GM23338 (cell line): ENCODE measurements at regions not wholly inside any gene's neighbourhood (a gene's known extent, or its start where the extent isn't known, plus 50 kb on each side); places are given as distances from the start of the nearest gene placed in this dataset.

Experiments
- ATAC-seq: fragments of 200-7000 bp; cut with Tn5 transposase; 3 replicates; pipeline ENCODE4 v1.9.1; 2020
- DNase-seq: peaks from one replicate; pipeline ENCODE4 v3.0.0-alpha.2; 2015; ENCODE audit warnings: low spot score
- H2AFZ ChIP-seq: fragments of 200-600 bp; sonication (generic); 2 replicates; pipeline ENCODE4 v1.8.0; 2016; ENCODE audit warnings: antibody characterized with exemption, mild to moderate bottlenecking, moderate library complexity
- H3F3A ChIP-seq: fragments of 200-600 bp; sonication (generic); replicated peaks from 2 replicates; pipeline ENCODE4 v1.8.0; 2017; ENCODE audit warnings: antibody characterized with exemption, mixed run types, low read depth
- H3K27ac ChIP-seq: fragments of 200-600 bp; sonication (generic); 2 replicates; pipeline ENCODE4 v1.6.1; 2016; ENCODE audit warnings: low read depth
- H3K27me3 ChIP-seq: fragments of 200-600 bp; sonication (generic); 2 replicates; pipeline ENCODE4 v1.8.0; 2016; ENCODE audit warnings: mild to moderate bottlenecking, mixed run types, moderate library complexity; ENCODE audit not compliant: insufficient read depth
- H3K36me3 ChIP-seq: fragments of 200-600 bp; sonication (generic); 2 replicates; pipeline ENCODE4 v1.8.0; 2016; ENCODE audit warnings: mild to moderate bottlenecking; ENCODE audit not compliant: insufficient read depth
- H3K4me1 ChIP-seq: fragments of 200-600 bp; sonication (generic); 2 replicates; pipeline ENCODE4 v1.8.0; 2016; ENCODE audit warnings: mild to moderate bottlenecking, moderate library complexity; ENCODE audit not compliant: insufficient read depth
- H3K4me2 ChIP-seq: fragments of 200-600 bp; sonication (generic); 2 replicates; pipeline ENCODE4 v1.7.1; 2017; ENCODE audit warnings: mixed run types
- H3K4me3 ChIP-seq: fragments of 200-600 bp; sonication (generic); 2 replicates; pipeline ENCODE4 v1.6.1; 2016; ENCODE audit warnings: mixed run types
- H3K79me2 ChIP-seq: fragments of 200-600 bp; sonication (generic); replicated peaks from 2 replicates; pipeline ENCODE4 v1.8.0; 2017; ENCODE audit warnings: mild to moderate bottlenecking; ENCODE audit not compliant: insufficient read depth
- H3K9me2 ChIP-seq: fragments of 200-600 bp; sonication (generic); 2 replicates; pipeline ENCODE4 v1.8.0; 2017; ENCODE audit not compliant: insufficient read depth
- H4K20me1 ChIP-seq: fragments of 200-600 bp; sonication (generic); replicated peaks from 2 replicates; pipeline ENCODE4 v1.8.0; 2017; ENCODE audit warnings: mild to moderate bottlenecking; ENCODE audit not compliant: insufficient read depth
- H3K27ac Mint-ChIP-seq: 2 replicates; pipeline ENCODE4 v1.8.0; 2020; ENCODE audit warnings: inconsistent platforms, mild to moderate bottlenecking, moderate library complexity, mixed read lengths
- H3K27me3 Mint-ChIP-seq: 3 replicates; pipeline ENCODE4 v1.8.0; 2022; ENCODE audit warnings: low read depth, mild to moderate bottlenecking, moderate library complexity, mixed read lengths, inconsistent platforms; ENCODE audit not compliant: insufficient read depth, poor library complexity
- H3K36me3 Mint-ChIP-seq: 3 replicates; pipeline ENCODE4 v1.8.0; 2021; ENCODE audit warnings: low read depth, mild to moderate bottlenecking, inconsistent platforms, moderate library complexity, mixed read lengths
- H3K4me1 Mint-ChIP-seq: 3 replicates; pipeline ENCODE4 v1.8.0; 2020; ENCODE audit warnings: mild to moderate bottlenecking, inconsistent platforms, mixed read lengths
- H3K4me3 Mint-ChIP-seq: 3 replicates; pipeline ENCODE4 v1.8.0; 2021; ENCODE audit warnings: moderate library complexity, mild to moderate bottlenecking, inconsistent platforms, mixed read lengths
- H3K9me3 Mint-ChIP-seq: 3 replicates; pipeline ENCODE4 v1.8.0; 2020; ENCODE audit warnings: moderate library complexity, mild to moderate bottlenecking, inconsistent platforms, mixed read lengths
- CREB1 ChIP-seq: fragments of 250-450 bp; sonication (Bioruptor Pico); IDR thresholded peaks from 2 replicates; pipeline ENCODE4 v1.5.0; 2020; ENCODE audit warnings: low read depth, mild to moderate bottlenecking, moderate library complexity
- EZH2 ChIP-seq: fragments of 200-600 bp; sonication (generic); IDR thresholded peaks from one replicate; pipeline ENCODE4 v1.8.0; 2017; ENCODE audit warnings: antibody characterized with exemption, mild to moderate bottlenecking, low read depth; ENCODE audit not compliant: unreplicated experiment
- EZH2phosphoT487 ChIP-seq: fragments of 200-600 bp; sonication (generic); IDR thresholded peaks from one replicate; pipeline ENCODE4 v1.8.1; 2018; ENCODE audit warnings: antibody characterized with exemption; ENCODE audit not compliant: unreplicated experiment
- JUNB ChIP-seq: IDR thresholded peaks from one replicate; pipeline ENCODE4 v1.6.1; 2016; ENCODE audit warnings: antibody characterized with exemption; ENCODE audit not compliant: unreplicated experiment
- NANOG ChIP-seq: IDR thresholded peaks from 2 replicates; pipeline ENCODE4 v1.6.1; 2016; ENCODE audit warnings: antibody characterized with exemption, borderline replicate concordance
- POLR2AphosphoS5 ChIP-seq: IDR thresholded peaks from 2 replicates; pipeline ENCODE4 v1.6.1; 2016; ENCODE audit warnings: antibody characterized with exemption, low read depth
- STAT1 ChIP-seq: IDR thresholded peaks from one replicate; pipeline ENCODE4 v1.6.1; 2016; ENCODE audit warnings: antibody characterized with exemption; ENCODE audit not compliant: unreplicated experiment
- ZNF114 ChIP-seq: fragments of 250-450 bp; sonication (Bioruptor Pico); IDR thresholded peaks from 2 replicates; pipeline ENCODE4 v1.5.0; 2020; ENCODE audit warnings: mild to moderate bottlenecking, moderate library complexity
- ZNF331 ChIP-seq: fragments of 250-450 bp; sonication (Bioruptor Pico); IDR thresholded peaks from 2 replicates; pipeline ENCODE4 v1.5.0; 2020; ENCODE audit warnings: low read depth, mild to moderate bottlenecking, moderate library complexity
- TF ChIP-seq, protein P1 (sequence below): IDR thresholded peaks from 2 replicates; pipeline ENCODE4 v1.6.1; 2016; ENCODE audit warnings: antibody characterized with exemption
- TF ChIP-seq, protein P2 (sequence below): fragments of 250-450 bp; sonication (Bioruptor Pico); IDR thresholded peaks from 2 replicates; pipeline ENCODE4 v1.5.0; 2020; ENCODE audit warnings: mild to moderate bottlenecking, moderate library complexity
- TF ChIP-seq, protein P3 (sequence below), 2 experiments: fragments of 200-600 bp in 1 of 2; sonication (generic) in 1 of 2; conservative IDR thresholded peaks; 2 replicates each; pipeline versions ENCODE4 v1.5.1 to v1.6.1; 2016 to 2017; ENCODE audit warnings: antibody characterized with exemption in 2 of 2, low read depth in 2 of 2, mild to moderate bottlenecking in 2 of 2, moderate library complexity in 1 of 2
- TF ChIP-seq, protein P4 (sequence below): IDR thresholded peaks from one replicate; pipeline ENCODE4 v1.6.1; 2018; ENCODE audit warnings: antibody characterized with exemption; ENCODE audit not compliant: unreplicated experiment

DNA sequence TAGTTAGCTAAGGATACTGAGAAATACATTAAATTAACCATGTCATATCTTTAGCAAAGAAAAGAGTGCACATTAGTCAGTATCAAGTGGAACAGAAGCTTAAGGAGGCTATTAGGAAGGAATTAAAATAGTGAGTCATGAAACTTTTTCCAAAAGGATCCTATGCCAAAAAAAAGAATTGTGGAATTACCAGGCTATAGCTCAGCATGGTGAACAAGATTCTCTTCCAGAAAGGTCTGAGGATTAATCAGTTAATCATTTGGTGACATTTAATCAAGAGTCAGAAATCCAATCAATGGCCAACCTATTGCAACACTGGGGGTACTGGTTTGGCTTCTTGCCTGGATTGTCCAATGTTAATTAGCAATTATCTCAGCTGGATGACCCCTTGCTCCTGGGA is 244.5 kb upstream of the NMUR2 start:
- Histone ChIP-seq H3K27me3 (peaks cover 6% of the 10 kb centered on the region; the same call in 1 of the 2 replicates), H3K4me1 (peaks cover 24% of the 10 kb centered on the region), H3K36me3 (no peaks in the 10 kb centered on the region), H3K4me2 (no peak overlapping the region), H2AFZ (no peak overlapping the region), H3K9me2 (no peaks in the 10 kb centered on the region), H3K79me2 (no peaks in the 10 kb centered on the region), H4K20me1 (no peaks in the 10 kb centered on the region), H3K4me3 (no peak overlapping the region), H3F3A (no peaks in the 10 kb centered on the region), H3K27ac (no peak overlapping the region)
- no peaks in the 10 kb centered on the region for H3K9me3 Mint-ChIP-seq
- peaks cover 2% of the 10 kb centered on the region for H3K27me3 Mint-ChIP-seq
- no peak overlapping the region for H3K4me3 Mint-ChIP-seq
- peaks cover 37% of the 10 kb centered on the region for H3K4me1 Mint-ChIP-seq
- DNase-seq = no peak
- H3K36me3 Mint-ChIP-seq = no peaks in the 10 kb centered on the region
- ATAC-seq = no peak
- H3K27ac Mint-ChIP-seq = no peak overlapping the region
- no peak for TF ChIP-seq POLR2AphosphoS5
- TF ChIP-seq ZNF114 (CRISPR knock-in tag) = no peak
- no peak for TF ChIP-seq STAT1
- TF ChIP-seq, protein P1, sequence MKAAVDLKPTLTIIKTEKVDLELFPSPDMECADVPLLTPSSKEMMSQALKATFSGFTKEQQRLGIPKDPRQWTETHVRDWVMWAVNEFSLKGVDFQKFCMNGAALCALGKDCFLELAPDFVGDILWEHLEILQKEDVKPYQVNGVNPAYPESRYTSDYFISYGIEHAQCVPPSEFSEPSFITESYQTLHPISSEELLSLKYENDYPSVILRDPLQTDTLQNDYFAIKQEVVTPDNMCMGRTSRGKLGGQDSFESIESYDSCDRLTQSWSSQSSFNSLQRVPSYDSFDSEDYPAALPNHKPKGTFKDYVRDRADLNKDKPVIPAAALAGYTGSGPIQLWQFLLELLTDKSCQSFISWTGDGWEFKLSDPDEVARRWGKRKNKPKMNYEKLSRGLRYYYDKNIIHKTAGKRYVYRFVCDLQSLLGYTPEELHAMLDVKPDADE = no peak
- TF ChIP-seq JUNB = no peak
- no peak for TF ChIP-seq CREB1 (CRISPR knock-in tag)
- TF ChIP-seq NANOG = no peak
- no peak for TF ChIP-seq ZNF331
- TF ChIP-seq, protein P2, sequence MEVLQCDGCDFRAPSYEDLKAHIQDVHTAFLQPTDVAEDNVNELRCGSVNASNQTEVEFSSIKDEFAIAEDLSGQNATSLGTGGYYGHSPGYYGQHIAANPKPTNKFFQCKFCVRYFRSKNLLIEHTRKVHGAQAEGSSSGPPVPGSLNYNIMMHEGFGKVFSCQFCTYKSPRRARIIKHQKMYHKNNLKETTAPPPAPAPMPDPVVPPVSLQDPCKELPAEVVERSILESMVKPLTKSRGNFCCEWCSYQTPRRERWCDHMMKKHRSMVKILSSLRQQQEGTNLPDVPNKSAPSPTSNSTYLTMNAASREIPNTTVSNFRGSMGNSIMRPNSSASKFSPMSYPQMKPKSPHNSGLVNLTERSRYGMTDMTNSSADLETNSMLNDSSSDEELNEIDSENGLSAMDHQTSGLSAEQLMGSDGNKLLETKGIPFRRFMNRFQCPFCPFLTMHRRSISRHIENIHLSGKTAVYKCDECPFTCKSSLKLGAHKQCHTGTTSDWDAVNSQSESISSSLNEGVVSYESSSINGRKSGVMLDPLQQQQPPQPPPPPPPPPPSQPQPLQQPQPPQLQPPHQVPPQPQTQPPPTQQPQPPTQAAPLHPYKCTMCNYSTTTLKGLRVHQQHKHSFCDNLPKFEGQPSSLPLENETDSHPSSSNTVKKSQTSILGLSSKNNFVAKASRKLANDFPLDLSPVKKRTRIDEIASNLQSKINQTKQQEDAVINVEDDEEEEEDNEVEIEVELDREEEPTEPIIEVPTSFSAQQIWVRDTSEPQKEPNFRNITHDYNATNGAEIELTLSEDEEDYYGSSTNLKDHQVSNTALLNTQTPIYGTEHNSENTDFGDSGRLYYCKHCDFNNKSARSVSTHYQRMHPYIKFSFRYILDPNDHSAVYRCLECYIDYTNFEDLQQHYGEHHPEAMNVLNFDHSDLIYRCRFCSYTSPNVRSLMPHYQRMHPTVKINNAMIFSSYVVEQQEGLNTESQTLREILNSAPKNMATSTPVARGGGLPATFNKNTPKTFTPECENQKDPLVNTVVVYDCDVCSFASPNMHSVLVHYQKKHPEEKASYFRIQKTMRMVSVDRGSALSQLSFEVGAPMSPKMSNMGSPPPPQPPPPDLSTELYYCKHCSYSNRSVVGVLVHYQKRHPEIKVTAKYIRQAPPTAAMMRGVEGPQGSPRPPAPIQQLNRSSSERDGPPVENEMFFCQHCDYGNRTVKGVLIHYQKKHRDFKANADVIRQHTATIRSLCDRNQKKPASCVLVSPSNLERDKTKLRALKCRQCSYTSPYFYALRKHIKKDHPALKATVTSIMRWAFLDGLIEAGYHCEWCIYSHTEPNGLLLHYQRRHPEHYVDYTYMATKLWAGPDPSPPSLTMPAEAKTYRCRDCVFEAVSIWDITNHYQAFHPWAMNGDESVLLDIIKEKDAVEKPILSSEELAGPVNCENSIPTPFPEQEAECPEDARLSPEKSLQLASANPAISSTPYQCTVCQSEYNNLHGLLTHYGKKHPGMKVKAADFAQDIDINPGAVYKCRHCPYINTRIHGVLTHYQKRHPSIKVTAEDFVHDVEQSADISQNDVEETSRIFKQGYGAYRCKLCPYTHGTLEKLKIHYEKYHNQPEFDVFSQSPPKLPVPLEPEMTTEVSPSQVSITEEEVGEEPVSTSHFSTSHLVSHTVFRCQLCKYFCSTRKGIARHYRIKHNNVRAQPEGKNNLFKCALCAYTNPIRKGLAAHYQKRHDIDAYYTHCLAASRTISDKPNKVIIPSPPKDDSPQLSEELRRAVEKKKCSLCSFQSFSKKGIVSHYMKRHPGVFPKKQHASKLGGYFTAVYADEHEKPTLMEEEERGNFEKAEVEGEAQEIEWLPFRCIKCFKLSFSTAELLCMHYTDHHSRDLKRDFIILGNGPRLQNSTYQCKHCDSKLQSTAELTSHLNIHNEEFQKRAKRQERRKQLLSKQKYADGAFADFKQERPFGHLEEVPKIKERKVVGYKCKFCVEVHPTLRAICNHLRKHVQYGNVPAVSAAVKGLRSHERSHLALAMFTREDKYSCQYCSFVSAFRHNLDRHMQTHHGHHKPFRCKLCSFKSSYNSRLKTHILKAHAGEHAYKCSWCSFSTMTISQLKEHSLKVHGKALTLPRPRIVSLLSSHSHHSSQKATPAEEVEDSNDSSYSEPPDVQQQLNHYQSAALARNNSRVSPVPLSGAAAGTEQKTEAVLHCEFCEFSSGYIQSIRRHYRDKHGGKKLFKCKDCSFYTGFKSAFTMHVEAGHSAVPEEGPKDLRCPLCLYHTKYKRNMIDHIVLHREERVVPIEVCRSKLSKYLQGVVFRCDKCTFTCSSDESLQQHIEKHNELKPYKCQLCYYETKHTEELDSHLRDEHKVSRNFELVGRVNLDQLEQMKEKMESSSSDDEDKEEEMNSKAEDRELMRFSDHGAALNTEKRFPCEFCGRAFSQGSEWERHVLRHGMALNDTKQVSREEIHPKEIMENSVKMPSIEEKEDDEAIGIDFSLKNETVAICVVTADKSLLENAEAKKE (CRISPR knock-in tag) = no peak
- no peak for TF ChIP-seq EZH2phosphoT487
- TF ChIP-seq, protein P3, sequence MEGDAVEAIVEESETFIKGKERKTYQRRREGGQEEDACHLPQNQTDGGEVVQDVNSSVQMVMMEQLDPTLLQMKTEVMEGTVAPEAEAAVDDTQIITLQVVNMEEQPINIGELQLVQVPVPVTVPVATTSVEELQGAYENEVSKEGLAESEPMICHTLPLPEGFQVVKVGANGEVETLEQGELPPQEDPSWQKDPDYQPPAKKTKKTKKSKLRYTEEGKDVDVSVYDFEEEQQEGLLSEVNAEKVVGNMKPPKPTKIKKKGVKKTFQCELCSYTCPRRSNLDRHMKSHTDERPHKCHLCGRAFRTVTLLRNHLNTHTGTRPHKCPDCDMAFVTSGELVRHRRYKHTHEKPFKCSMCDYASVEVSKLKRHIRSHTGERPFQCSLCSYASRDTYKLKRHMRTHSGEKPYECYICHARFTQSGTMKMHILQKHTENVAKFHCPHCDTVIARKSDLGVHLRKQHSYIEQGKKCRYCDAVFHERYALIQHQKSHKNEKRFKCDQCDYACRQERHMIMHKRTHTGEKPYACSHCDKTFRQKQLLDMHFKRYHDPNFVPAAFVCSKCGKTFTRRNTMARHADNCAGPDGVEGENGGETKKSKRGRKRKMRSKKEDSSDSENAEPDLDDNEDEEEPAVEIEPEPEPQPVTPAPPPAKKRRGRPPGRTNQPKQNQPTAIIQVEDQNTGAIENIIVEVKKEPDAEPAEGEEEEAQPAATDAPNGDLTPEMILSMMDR (conservative IDR thresholded peaks at IDR 0.05; ENCODE audit: low read depth in 2 of 2) = no peak
- no peak for TF ChIP-seq EZH2
- TF ChIP-seq, protein P4, sequence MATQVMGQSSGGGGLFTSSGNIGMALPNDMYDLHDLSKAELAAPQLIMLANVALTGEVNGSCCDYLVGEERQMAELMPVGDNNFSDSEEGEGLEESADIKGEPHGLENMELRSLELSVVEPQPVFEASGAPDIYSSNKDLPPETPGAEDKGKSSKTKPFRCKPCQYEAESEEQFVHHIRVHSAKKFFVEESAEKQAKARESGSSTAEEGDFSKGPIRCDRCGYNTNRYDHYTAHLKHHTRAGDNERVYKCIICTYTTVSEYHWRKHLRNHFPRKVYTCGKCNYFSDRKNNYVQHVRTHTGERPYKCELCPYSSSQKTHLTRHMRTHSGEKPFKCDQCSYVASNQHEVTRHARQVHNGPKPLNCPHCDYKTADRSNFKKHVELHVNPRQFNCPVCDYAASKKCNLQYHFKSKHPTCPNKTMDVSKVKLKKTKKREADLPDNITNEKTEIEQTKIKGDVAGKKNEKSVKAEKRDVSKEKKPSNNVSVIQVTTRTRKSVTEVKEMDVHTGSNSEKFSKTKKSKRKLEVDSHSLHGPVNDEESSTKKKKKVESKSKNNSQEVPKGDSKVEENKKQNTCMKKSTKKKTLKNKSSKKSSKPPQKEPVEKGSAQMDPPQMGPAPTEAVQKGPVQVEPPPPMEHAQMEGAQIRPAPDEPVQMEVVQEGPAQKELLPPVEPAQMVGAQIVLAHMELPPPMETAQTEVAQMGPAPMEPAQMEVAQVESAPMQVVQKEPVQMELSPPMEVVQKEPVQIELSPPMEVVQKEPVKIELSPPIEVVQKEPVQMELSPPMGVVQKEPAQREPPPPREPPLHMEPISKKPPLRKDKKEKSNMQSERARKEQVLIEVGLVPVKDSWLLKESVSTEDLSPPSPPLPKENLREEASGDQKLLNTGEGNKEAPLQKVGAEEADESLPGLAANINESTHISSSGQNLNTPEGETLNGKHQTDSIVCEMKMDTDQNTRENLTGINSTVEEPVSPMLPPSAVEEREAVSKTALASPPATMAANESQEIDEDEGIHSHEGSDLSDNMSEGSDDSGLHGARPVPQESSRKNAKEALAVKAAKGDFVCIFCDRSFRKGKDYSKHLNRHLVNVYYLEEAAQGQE = no peak
